ENCODE measurements at regions not wholly inside any gene's neighbourhood (a gene's known extent, or its start where the extent isn't known, plus 50 kb on each side); places are given as distances from the start of the nearest gene placed in this dataset.

- Histone ChIP-seq H3K27ac (ENCODE audit: low read length in 2 of 2) (no peak overlapping the region), H3K27me3 (replicated peaks in 1 of 4; ENCODE audit: control extremely low read depth in 1 of 4, control insufficient read depth in 3 of 4, insufficient read depth in 4 of 4, low read length in 3 of 4) (peaks cover 0 to 21% (median 0%) of the 10 kb centered on the region in 4 experiments), H3K79me2 (ENCODE audit: control insufficient read depth, insufficient read depth, low read length) (no peaks in the 10 kb centered on the region), H3K36me3 (replicated peaks in 1 of 2; ENCODE audit: control extremely low read depth in 1 of 2, control insufficient read depth in 1 of 2, extremely low read depth in 1 of 2, insufficient read depth in 2 of 2, low read length in 1 of 2) (no peaks in the 10 kb centered on the region), H3K4me2 (replicated peaks; ENCODE audit: low read depth, low read length, poor library complexity, severe bottlenecking) (no peak overlapping the region), H3K9me3 (ENCODE audit: control extremely low read depth in 1 of 3, control insufficient read depth in 2 of 3, insufficient read depth in 1 of 3, low read length in 2 of 3) (peaks cover 0 to 3% (median 0%) of the 10 kb centered on the region in 3 donors), H3K9ac (ENCODE audit: low read length) (no peak overlapping the region), H3K4me3 (ENCODE audit: control extremely low read depth in 1 of 5, extremely low read depth in 1 of 5, insufficient read depth in 1 of 5, low read depth in 2 of 5, low read length in 4 of 5) (no peak overlapping the region), H2AFZ (ENCODE audit: insufficient read depth, low read depth, low read length, poor library complexity, severe bottlenecking) (no peak overlapping the region), H4K20me1 (ENCODE audit: control insufficient read depth, insufficient read depth, low read length, poor library complexity, severe bottlenecking) (no peaks in the 10 kb centered on the region), H3K4me1 (ENCODE audit: control insufficient read depth in 2 of 2, insufficient read depth in 2 of 2, low read length in 2 of 2) (no peaks in the 10 kb centered on the region)
- no peaks in the 10 kb centered on the region for H3K9me3 Mint-ChIP-seq (ENCODE audit: insufficient read depth)
- intact Hi-C loops (cut with micrococcal nuclease), result no loop called here
- H3K4me3 Mint-ChIP-seq, result no peak overlapping the region
- peaks cover 44% of the 10 kb centered on the region for H3K27me3 Mint-ChIP-seq
- ATAC-seq (ENCODE audit: low read depth) (no peak), DNase-seq (no peak)
- ChIA-PET POLR2A (no interaction called here), CTCF (no interaction called here)
- no peak for TF ChIP-seq EZH2 (IDR thresholded peaks at IDR 0.05; ENCODE audit: borderline replicate concordance, insufficient read depth, low read depth, low read length, poor library complexity, severe bottlenecking)
- TF ChIP-seq CTCF (IDR thresholded peaks at IDR 0.05), result no peak
- H3K27ac Mint-ChIP-seq, result no peak overlapping the region
- 78% methylated on average over 11 of the region's 14 CpGs for WGBS (ENCODE audit: insufficient coverage)
- H3K4me1 Mint-ChIP-seq, result no peaks in the 10 kb centered on the region
Observed at GRCh38 chr1:18007391-18008041, 100.1 kb upstream of the IGSF21 start.

GRCh38 chr1:18008081-18008480 is 99.5 kb upstream of the IGSF21 start:
- DNase-seq, result no peak
- CTCF ChIA-PET, result no interaction called here
- peaks cover 42% of the 10 kb centered on the region for H3K27me3 Mint-ChIP-seq

More at GRCh38 chr1:18008081-18008480, 99.5 kb upstream of the IGSF21 start:
- Histone ChIP-seq H3K27ac (ENCODE audit: low read length in 2 of 2) (no peak overlapping the region), H3K4me2 (replicated peaks; ENCODE audit: low read depth, low read length, poor library complexity, severe bottlenecking) (no peak overlapping the region), H3K9me3 (ENCODE audit: control extremely low read depth in 1 of 3, control insufficient read depth in 2 of 3, insufficient read depth in 1 of 3, low read length in 2 of 3) (peaks cover 0 to 3% (median 0%) of the 10 kb centered on the region in 3 donors), H4K20me1 (ENCODE audit: control insufficient read depth, insufficient read depth, low read length, poor library complexity, severe bottlenecking) (no peaks in the 10 kb centered on the region), H3K36me3 (replicated peaks in 1 of 2; ENCODE audit: control extremely low read depth in 1 of 2, control insufficient read depth in 1 of 2, extremely low read depth in 1 of 2, insufficient read depth in 2 of 2, low read length in 1 of 2) (no peaks in the 10 kb centered on the region), H3K27me3 (replicated peaks in 1 of 4; ENCODE audit: control extremely low read depth in 1 of 4, control insufficient read depth in 3 of 4, insufficient read depth in 4 of 4, low read length in 3 of 4) (peaks cover 0 to 21% (median 0%) of the 10 kb centered on the region in 4 experiments), H3K9ac (ENCODE audit: low read length) (no peak overlapping the region), H3K79me2 (ENCODE audit: control insufficient read depth, insufficient read depth, low read length) (no peaks in the 10 kb centered on the region), H3K4me3 (ENCODE audit: control extremely low read depth in 1 of 5, extremely low read depth in 1 of 5, insufficient read depth in 1 of 5, low read depth in 2 of 5, low read length in 4 of 5) (no peak overlapping the region), H3K4me1 (ENCODE audit: control insufficient read depth in 2 of 2, insufficient read depth in 2 of 2, low read length in 2 of 2) (no peaks in the 10 kb centered on the region), H2AFZ (ENCODE audit: insufficient read depth, low read depth, low read length, poor library complexity, severe bottlenecking) (no peak overlapping the region)
- H3K4me3 Mint-ChIP-seq, result no peak overlapping the region
- intact Hi-C loops (cut with micrococcal nuclease), result no loop called here
- TF ChIP-seq CTCF (IDR thresholded peaks at IDR 0.05), result no peak
- TF ChIP-seq EZH2 (IDR thresholded peaks at IDR 0.05; ENCODE audit: borderline replicate concordance, insufficient read depth, low read depth, low read length, poor library complexity, severe bottlenecking), result no peak
- no peaks in the 10 kb centered on the region for H3K9me3 Mint-ChIP-seq (ENCODE audit: insufficient read depth)
- POLR2A ChIA-PET, result no interaction called here
- WGBS (ENCODE audit: insufficient coverage), result 43% methylated on average over 1 of the region's 1 CpG
- ATAC-seq (ENCODE audit: low read depth), result no peak
- H3K27ac Mint-ChIP-seq, result no peak overlapping the region
- no peaks in the 10 kb centered on the region for H3K4me1 Mint-ChIP-seq
